GM11168 (cell line): ENCODE measurements at regions not wholly inside any gene's neighbourhood (a gene's known extent, or its start where the extent isn't known, plus 50 kb on each side); places are given as distances from the start of the nearest gene placed in this dataset.

ENCODE experiments used
- in situ Hi-C: fragments of 300-500 bp; cut with MboI; formaldehyde crosslinking; loops from one replicate; pipeline ENCODE4 v1.12.0; 2022; ENCODE audit warnings: low sequenced_read_pairs; ENCODE audit not compliant: unreplicated experiment

GRCh38 chr4:19381068-19381467 is 870.6 kb upstream of the SLIT2 start:
- in situ Hi-C loops, result no loop called here

GRCh38 chr4:19380600-19380999 is 871.1 kb upstream of the SLIT2 start:
- in situ Hi-C loops, result no loop called here

DNA sequence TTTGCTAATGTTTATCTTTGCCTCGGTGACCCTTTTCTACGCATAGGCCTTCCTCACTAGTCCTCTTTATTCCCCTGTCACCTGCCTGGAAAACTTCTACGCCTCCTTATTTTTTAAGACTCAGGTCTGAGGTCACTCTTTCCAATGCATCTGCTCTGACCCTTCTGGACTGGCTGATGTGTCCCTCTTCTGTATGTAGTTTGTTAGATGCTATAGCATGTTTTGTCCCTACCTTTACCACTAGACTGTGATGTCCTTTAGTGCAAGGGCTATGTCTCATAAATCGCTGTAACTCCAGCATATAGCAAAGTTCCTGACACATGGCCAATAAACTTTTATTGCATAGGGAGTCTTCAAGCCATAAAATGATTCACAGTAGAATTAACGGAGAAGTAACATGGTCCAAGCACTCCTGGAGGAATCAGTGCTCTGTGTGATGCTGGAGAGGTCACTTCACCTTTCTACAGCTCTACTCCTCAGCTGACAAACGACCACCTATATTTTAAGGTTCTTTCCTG is 872.5 kb upstream of the SLIT2 start:
- in situ Hi-C loops, result no loop called here

- in situ Hi-C loops, result no loop called here
Observed at GRCh38 chr4:19375931-19376330, 875.8 kb upstream of the SLIT2 start.

- in situ Hi-C loops, result no loop called here
Observed at GRCh38 chr4:19375136-19375804, 876.4 kb upstream of the SLIT2 start.

DNA sequence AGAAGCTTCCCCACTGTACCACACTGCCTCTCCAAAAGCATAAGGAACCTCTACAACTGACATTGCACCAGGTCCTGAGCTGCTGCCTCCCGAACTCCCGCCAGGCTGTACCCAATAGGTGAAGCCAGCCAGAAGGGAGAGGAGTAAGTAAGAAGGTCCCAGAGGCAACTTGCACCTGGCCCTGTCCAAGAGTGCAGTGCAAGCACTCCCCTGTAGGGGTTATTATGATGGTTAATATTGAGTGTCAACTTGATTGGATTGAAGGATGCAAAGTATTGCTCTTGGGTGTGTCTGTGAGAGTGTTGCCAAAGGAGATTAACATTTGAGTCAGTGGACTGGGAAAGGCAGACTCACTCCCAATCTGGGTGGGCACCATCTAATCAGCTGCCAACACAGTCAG is 879.3 kb upstream of the SLIT2 start:
- in situ Hi-C loops, result no loop called here

DNA sequence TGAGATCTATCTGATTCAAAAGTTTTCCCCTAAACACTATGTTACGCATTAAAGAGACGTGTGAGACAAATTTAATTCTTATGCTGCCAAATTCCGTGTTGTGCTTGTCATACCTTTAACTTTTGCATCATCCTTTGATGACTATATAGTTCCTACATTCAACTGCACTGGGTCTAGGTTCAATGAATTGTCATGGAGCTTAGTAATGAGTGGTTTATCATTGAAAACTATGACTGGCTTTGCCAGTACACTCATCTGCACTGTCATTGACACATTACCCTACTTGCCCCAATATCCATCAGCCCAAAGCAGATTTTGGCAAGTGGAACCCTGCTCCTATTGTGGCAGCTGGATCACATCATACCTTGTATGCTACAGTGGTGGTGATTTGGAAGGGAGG is 882.9 kb upstream of the SLIT2 start:
- in situ Hi-C loops, result no loop called here

DNA sequence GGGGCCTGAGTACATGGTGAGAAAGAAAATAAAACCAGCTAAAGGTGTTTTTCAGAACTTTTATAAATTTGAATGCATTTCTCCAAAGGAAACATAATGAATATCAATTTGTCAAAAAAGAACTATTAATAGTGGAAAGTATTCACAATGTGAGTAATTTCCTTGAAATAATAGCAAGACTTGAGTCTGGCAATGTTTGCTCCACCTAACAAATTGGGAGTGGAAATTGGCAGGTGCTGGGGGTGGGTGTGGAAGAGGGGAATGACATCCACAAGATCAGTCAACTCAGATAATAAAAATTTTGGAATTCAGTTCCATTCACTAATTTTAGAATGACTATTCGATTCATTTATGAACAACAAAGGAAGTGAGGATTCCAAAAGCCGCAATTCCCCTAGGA is 884.8 kb upstream of the SLIT2 start:
- in situ Hi-C loops, result no loop called here

DNA sequence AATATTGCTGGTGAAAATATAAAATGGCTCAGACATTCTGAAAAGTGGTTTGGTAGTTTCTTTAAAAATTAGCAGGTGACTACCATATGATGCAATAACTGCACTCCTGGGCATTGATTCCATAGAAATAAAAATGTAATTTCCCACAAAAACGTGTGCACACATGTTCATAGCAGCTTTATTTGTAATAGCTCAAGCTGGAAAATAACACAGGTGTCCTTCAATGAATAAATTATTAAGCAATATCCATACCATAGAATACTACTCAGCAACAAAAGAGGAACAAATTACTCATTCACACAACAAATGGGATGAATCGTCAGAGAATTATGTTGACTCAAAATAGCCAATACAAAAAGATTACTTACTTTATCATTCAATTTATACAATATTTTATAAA is 893.7 kb upstream of the SLIT2 start:
- in situ Hi-C loops, result no loop called here

DNA sequence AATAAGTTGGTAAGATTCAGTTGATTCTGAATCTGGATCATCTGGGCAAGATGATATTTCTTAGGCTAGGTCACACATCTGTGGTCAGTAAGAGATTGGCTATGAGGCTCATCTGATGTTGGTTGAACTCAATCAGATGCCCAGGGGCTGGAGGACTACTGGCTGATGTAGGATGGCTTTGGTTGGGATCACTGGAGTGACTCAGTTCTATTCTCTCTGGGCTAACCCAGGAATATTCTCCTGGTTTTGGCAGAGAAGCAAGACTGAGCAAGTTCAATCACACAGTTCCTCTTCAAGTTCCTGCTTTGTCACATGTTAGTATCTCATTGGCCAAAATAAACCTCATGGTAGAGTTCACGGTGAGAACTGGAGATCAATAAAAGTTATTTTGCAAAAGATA is 902.3 kb upstream of the SLIT2 start:
- in situ Hi-C loops, result no loop called here

- in situ Hi-C loops, result no loop called here
Observed at GRCh38 chr4:19348746-19349145, 903.0 kb upstream of the SLIT2 start.

- in situ Hi-C loops, result no loop called here
Observed at GRCh38 chr4:19346636-19347035, 905.1 kb upstream of the SLIT2 start.

- in situ Hi-C loops, result no loop called here
Observed at GRCh38 chr4:19329631-19330030, 922.1 kb upstream of the SLIT2 start.

GRCh38 chr4:19329077-19329476 is 922.6 kb upstream of the SLIT2 start:
- in situ Hi-C loops, result no loop called here

DNA sequence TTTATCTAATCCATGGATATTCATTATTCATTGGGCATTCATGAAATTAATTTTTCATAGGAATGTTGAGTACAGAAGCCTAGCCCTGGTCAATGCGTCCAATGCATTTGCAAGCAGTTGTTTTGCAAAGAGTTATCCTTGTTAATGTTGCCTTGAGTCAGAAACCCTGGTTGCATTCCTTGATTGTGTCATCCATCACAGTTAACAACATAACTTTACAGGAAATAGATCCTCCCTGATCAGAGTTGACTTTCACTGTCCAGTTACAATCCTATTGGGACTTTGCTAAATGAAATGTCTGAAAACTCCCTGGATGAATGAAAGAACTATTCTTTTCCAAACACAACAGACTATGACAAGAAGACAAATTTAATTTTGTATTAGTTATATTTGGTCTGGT is 924.3 kb upstream of the SLIT2 start:
- in situ Hi-C loops, result no loop called here

DNA sequence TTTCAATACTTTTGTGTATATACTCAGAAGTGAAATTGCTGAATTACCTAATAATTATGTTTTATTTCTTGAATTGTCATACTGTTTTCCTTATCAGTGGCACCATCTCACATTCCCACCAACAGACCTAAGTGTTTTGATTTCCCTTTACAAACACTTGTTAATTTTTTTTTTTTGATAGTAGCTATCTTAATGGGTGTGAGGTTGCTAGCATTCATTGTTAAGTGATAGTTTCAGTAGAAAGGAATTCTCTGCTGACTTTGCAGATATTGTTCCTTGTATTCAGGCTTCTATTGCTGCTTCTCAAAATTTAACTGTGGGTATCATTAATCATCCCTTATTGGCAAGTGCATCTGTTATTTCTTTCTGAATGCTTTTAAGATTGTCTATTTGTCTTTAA is 927.5 kb upstream of the SLIT2 start:
- in situ Hi-C loops, result no loop called here

- in situ Hi-C loops, result no loop called here
Observed at GRCh38 chr4:19319607-19320006, 932.1 kb upstream of the SLIT2 start.

- in situ Hi-C loops, result no loop called here
Observed at GRCh38 chr4:19317377-19317776, 934.3 kb upstream of the SLIT2 start.

- in situ Hi-C loops, result no loop called here
Observed at GRCh38 chr4:19314116-19314515, 937.6 kb upstream of the SLIT2 start.

- in situ Hi-C loops, result no loop called here
Observed at GRCh38 chr4:19309378-19309777, 942.3 kb upstream of the SLIT2 start.

- in situ Hi-C loops, result no loop called here
Observed at GRCh38 chr4:19304028-19304427, 947.7 kb upstream of the SLIT2 start.

DNA sequence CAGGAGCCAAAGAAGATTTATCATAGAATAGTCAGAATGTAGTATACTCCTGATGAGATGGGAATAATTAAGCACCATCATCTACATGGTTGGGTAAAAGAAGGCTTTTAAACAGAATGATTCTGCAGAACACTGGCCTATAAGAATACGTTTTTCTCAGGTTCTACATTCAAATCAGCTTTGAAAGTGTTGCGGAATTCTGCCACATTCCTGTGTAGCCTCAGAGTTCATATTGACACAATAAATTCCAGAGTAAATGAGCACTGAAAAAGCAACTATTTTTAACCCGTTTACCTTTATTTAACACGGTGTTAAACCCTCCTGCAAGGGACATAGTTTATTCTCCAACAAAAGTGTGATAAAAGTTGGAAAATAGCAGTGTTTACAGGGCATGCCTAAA is 950.2 kb upstream of the SLIT2 start:
- in situ Hi-C loops, result no loop called here

DNA sequence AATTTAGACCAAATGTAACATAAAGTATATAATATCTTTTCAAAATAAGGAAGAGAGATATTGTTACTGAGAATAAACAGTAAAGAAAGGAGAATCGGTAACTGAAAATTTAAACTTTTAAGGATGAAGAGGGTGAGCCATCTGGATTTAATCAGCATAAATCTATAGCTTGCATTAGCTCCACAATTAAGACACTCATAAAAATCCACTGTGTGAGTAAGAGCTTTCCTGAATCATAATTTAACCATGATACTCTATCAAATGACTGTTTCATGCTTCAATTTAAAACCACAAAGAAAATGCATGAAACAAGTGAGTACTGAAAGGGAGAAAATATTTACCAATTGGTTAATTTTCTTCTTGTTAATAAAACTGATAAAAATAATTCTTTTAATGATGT is 951.5 kb upstream of the SLIT2 start:
- in situ Hi-C loops, result no loop called here
